ENCODE measurements at regions not wholly inside any gene's neighbourhood (a gene's known extent, or its start where the extent isn't known, plus 50 kb on each side); places are given as distances from the start of the nearest gene placed in this dataset.

DNA sequence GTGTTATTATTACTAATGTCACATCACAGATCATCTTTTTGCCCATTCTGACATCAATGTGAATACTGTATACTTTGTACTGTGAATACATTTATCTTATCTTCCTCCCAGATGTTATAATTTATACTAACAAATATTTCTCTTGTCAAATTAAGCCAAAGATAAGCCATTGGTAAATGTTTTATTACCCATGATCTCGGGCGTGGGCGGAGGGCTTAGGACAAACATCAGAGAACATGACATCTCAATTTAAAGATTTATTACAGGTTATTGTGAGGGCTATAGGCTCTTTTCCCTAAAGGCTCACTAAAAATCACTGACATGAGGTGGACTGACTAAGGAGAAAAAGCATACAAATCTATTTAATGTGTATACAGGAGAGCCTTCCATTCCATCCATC is 58.2 kb upstream of the DGKB start:
- H3K14ac ChIP-seq (ENCODE audit: insufficient read depth, low read length) = no peak overlapping the region
- DNase-seq = no peak
- H4K20me1 ChIP-seq (ENCODE audit: control insufficient read depth, insufficient read depth, insufficient read length) = no peaks in the 10 kb centered on the region
- H4K91ac ChIP-seq (ENCODE audit: insufficient read length, low read depth, low read length) = no peak overlapping the region
- no peak overlapping the region for H2BK12ac ChIP-seq (ENCODE audit: insufficient read length, low read depth, low read length)
- H2AFZ ChIP-seq (ENCODE audit: low read length) = no peak overlapping the region
- Mint-ChIP-seq H3K4me1 (peaks cover 9 to 13% of the 10 kb centered on the region in 2 experiments), H3K36me3 (ENCODE audit: insufficient read depth in 1 of 3, low read depth in 3 of 3) (no peaks in the 10 kb centered on the region), H3K9me3 (no peaks in the 10 kb centered on the region), H3K27ac (no peak overlapping the region), H3K27me3 (ENCODE audit: low read depth) (no peaks in the 10 kb centered on the region), H3K4me3 (no peak overlapping the region)
- H2BK5ac ChIP-seq (ENCODE audit: insufficient read length, low read length) = no peak overlapping the region
- no peak overlapping the region for H3K23ac ChIP-seq (ENCODE audit: insufficient read length, low read depth, low read length)
- H3K27ac ChIP-seq (ENCODE audit: insufficient read length, low read depth, low read length) = no peak overlapping the region
- no peak overlapping the region for H3T11ph ChIP-seq (ENCODE audit: low read length)
- no peaks in the 10 kb centered on the region for H3K79me1 ChIP-seq (ENCODE audit: insufficient read depth, low read depth, low read length, poor library complexity, severe bottlenecking)
- H4K8ac ChIP-seq (replicated peaks; ENCODE audit: insufficient read length, low read depth, low read length) = no peak overlapping the region
- H2BK15ac ChIP-seq (ENCODE audit: low read depth, low read length) = no peak overlapping the region
- no peak overlapping the region for H3K9ac ChIP-seq (ENCODE audit: extremely low read depth, insufficient read length, low read length)
- H3K27me3 ChIP-seq (ENCODE audit: insufficient read depth, low read length) = no peaks in the 10 kb centered on the region
- no peak overlapping the region for H3K4me2 ChIP-seq (ENCODE audit: insufficient read depth, insufficient read length, low read length)
- H4K5ac ChIP-seq (ENCODE audit: insufficient read length, low read depth, low read length) = no peak overlapping the region
- no peak overlapping the region for H2AK5ac ChIP-seq (ENCODE audit: insufficient read length, low read length)
- H3K18ac ChIP-seq (ENCODE audit: insufficient read length, low read depth, low read length) = no peak overlapping the region
- H3K4me1 ChIP-seq (ENCODE audit: insufficient read depth, low read length) = no peaks in the 10 kb centered on the region; the same call in 1 of the 2 replicates
- no CpG with 5 or more reads among the region's 3 CpGs for WGBS (ENCODE audit: extremely low coverage, insufficient read length, low lambda C conversion rate)
- no peak overlapping the region for H3K56ac ChIP-seq (ENCODE audit: insufficient read length, low read depth, low read length)
- no peak overlapping the region for H2BK20ac ChIP-seq (ENCODE audit: low read depth, low read length, poor library complexity, severe bottlenecking)
- H3K4ac ChIP-seq (ENCODE audit: low read depth, low read length) = no peak overlapping the region
- no peak for TF ChIP-seq CTCF (conservative IDR thresholded peaks at IDR 0.05)
- no peaks in the 10 kb centered on the region for H3K79me2 ChIP-seq (ENCODE audit: insufficient read depth, low read length)
- H3K23me2 ChIP-seq (ENCODE audit: insufficient read length, low read depth, low read length, poor library complexity, severe bottlenecking) = no peaks in the 10 kb centered on the region
- H3K9me3 ChIP-seq (ENCODE audit: control insufficient read depth, low read depth, low read length) = no peaks in the 10 kb centered on the region
- no peak overlapping the region for H2BK120ac ChIP-seq (ENCODE audit: low read depth, low read length, poor library complexity, severe bottlenecking)

Measured in H9 (cell line).